NCI-H345 treated with DMSO at 0.1 percent for 48 hours (cell line): ENCODE measurements at regions not wholly inside any gene's neighbourhood (a gene's known extent, or its start where the extent isn't known, plus 50 kb on each side); places are given as distances from the start of the nearest gene placed in this dataset.
"Not testable (repeated sequence)": the region's sequence is repeated elsewhere in the genome, so short reads cannot be mapped to it uniquely, and the experiment has no call there.

Experiments
- DNase-seq: peaks from one replicate; lab custom pipeline; 2025; ENCODE audit not compliant: unreplicated experiment; lab: John Stamatoyannopoulos, UW

GRCh38 chr1:168457296-168457695 is 86.5 kb downstream of the XCL2 start:
- DNase-seq, result not testable (repeated sequence)

GRCh38 chr1:168455764-168456163 is 88.0 kb downstream of the XCL2 start:
- DNase-seq, result no peak

- peak; percentile 63 for DNase-seq
Measured at GRCh38 chr1:168454211-168454815, 89.5 kb downstream of the XCL2 start.

- DNase-seq, result peak; percentile 88
Measured at GRCh38 chr1:168453056-168453455, 90.7 kb downstream of the XCL2 start.

GRCh38 chr1:168452329-168452728 is 91.5 kb downstream of the XCL2 start:
- no peak for DNase-seq

GRCh38 chr1:168447871-168448270 is 95.9 kb downstream of the XCL2 start:
- DNase-seq, result no peak

GRCh38 chr1:168446081-168446480 is 97.7 kb downstream of the XCL2 start:
- DNase-seq, result no peak

GRCh38 chr1:168443899-168444298 is 99.9 kb downstream of the XCL2 start:
- DNase-seq, result no peak

GRCh38 chr1:168443356-168443755 is 100.4 kb downstream of the XCL2 start:
- no peak for DNase-seq

GRCh38 chr1:168442931-168443330 is 100.9 kb downstream of the XCL2 start:
- DNase-seq, result no peak

- no peak for DNase-seq
Measured at GRCh38 chr1:168441745-168442144, 102.1 kb downstream of the XCL2 start.

GRCh38 chr1:168439456-168440375 is 104.1 kb downstream of the XCL2 start:
- peak; percentile 28 for DNase-seq

GRCh38 chr1:168438626-168439025 is 105.2 kb downstream of the XCL2 start:
- no peak for DNase-seq

GRCh38 chr1:168437821-168438220 is 106.0 kb downstream of the XCL2 start:
- DNase-seq, result no peak

GRCh38 chr1:168435439-168435838 is 108.4 kb downstream of the XCL2 start:
- no peak for DNase-seq

GRCh38 chr1:168433238-168433637 is 110.6 kb downstream of the XCL2 start:
- no peak for DNase-seq

GRCh38 chr1:168431882-168432281 is 111.9 kb downstream of the XCL2 start:
- no peak for DNase-seq

GRCh38 chr1:168430321-168430720 is 113.5 kb downstream of the XCL2 start:
- DNase-seq, result no peak

GRCh38 chr1:168428063-168428731 is 115.6 kb downstream of the XCL2 start:
- DNase-seq, result no peak

GRCh38 chr1:168427051-168427450 is 116.7 kb downstream of the XCL2 start:
- no peak for DNase-seq

GRCh38 chr1:168424281-168424680 is 119.5 kb downstream of the XCL2 start:
- no peak for DNase-seq
